Thyroid gland (tissue), 4 donors: ENCODE measurements at regions not wholly inside any gene's neighbourhood (a gene's known extent, or its start where the extent isn't known, plus 50 kb on each side); places are given as distances from the start of the nearest gene placed in this dataset.

Source experiments
- POLR2A ChIP-seq, 2 donors: fragments of 450-650 bp; IDR thresholded peaks; one replicate each; pipeline ENCODE4 v1.6.1; 2017; ENCODE audit warnings: antibody characterized with exemption in 2 of 2, mild to moderate bottlenecking in 2 of 2, moderate library complexity in 1 of 2
- TF ChIP-seq, protein P1 (sequence below), 6 experiments: fragments of 200-600 bp in 3 of 6; fragments of 450-650 bp in 3 of 6; sonication (generic) in 3 of 6; IDR thresholded peaks; one replicate each; pipeline ENCODE4 v1.5.1; 2016 to 2019; ENCODE audit warnings: antibody characterized with exemption in 6 of 6, mild to moderate bottlenecking in 2 of 6, inconsistent platforms in 1 of 6, moderate library complexity in 1 of 6

DNA sequence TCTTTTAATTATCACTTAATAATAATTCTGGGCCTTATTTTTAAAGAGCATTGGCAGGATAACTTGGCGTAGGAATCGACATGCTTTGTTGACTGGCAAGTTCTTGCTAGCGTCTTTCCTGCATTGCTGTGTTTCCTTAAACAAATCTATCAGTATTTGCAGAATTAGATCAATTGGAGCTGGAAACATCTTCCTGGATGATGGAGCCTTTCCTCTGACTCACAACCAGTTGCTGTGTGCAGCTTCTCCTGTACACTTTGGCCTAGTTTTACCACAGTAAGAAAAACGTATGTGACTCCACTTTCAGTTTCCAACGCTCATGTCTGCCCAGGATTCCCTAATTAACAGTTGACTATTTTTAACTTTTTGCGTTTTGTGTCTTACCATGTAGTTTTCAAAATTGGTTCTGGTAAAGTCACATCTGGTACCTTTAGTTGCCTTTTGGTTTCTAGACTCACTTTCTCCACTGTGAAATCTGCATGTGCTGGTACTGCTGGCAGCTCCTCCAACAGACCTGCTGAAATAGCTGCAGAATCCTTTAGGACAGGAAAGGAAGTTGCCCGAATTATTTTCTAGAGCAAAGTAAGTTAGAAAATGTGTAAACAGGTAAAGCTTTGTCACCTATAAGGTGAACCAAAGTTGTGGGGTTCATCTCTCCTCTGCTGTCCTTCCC lies 553.2 kb upstream of the FAT1 start:
- TF ChIP-seq, protein P1, sequence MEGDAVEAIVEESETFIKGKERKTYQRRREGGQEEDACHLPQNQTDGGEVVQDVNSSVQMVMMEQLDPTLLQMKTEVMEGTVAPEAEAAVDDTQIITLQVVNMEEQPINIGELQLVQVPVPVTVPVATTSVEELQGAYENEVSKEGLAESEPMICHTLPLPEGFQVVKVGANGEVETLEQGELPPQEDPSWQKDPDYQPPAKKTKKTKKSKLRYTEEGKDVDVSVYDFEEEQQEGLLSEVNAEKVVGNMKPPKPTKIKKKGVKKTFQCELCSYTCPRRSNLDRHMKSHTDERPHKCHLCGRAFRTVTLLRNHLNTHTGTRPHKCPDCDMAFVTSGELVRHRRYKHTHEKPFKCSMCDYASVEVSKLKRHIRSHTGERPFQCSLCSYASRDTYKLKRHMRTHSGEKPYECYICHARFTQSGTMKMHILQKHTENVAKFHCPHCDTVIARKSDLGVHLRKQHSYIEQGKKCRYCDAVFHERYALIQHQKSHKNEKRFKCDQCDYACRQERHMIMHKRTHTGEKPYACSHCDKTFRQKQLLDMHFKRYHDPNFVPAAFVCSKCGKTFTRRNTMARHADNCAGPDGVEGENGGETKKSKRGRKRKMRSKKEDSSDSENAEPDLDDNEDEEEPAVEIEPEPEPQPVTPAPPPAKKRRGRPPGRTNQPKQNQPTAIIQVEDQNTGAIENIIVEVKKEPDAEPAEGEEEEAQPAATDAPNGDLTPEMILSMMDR (IDR thresholded peaks at IDR 0.05) = no peak
- TF ChIP-seq POLR2A (IDR thresholded peaks at IDR 0.05) = no peak
